Ovary (tissue), 3 donors: ENCODE measurements at regions not wholly inside any gene's neighbourhood (a gene's known extent, or its start where the extent isn't known, plus 50 kb on each side); places are given as distances from the start of the nearest gene placed in this dataset.
"Not testable (repeated sequence)": the region's sequence is repeated elsewhere in the genome, so short reads cannot be mapped to it uniquely, and the experiment has no call there.

Source experiments
- CTCF ChIP-seq, 3 donors: fragments of 450-650 bp in 2 of 3; fragments of 200-600 bp in 1 of 3; IDR thresholded peaks; one replicate each; pipeline versions ENCODE4 v1.5.1 to v1.8.0; 2016 to 2022; ENCODE audit warnings: antibody characterized with exemption in 3 of 3, mild to moderate bottlenecking in 1 of 3
- POLR2A ChIP-seq: fragments of 450-650 bp; IDR thresholded peaks from one replicate; pipeline ENCODE4 v1.6.1; 2017; ENCODE audit warnings: antibody characterized with exemption, mild to moderate bottlenecking, moderate library complexity
- donor health status: DM: no; HTN: no; CAD: no.

GRCh38 chr5:42099846-42100245, 174.8 kb downstream of the FBXO4 start:
- TF ChIP-seq CTCF (IDR thresholded peaks at IDR 0.05); POLR2A: not testable (repeated sequence)
